Ovary (tissue), 7 donors: ENCODE measurements at regions not wholly inside any gene's neighbourhood (a gene's known extent, or its start where the extent isn't known, plus 50 kb on each side); places are given as distances from the start of the nearest gene placed in this dataset.
"Not testable (repeated sequence)": the region's sequence is repeated elsewhere in the genome, so short reads cannot be mapped to it uniquely, and the experiment has no call there.

Experiments used
- DNase-seq, 5 donors: peaks; one replicate each; pipeline ENCODE4 v3.0.0-alpha.2; 2019 to 2020
- H3K27ac ChIP-seq, 2 donors: fragments of 200-600 bp; one replicate each; pipeline versions ENCODE4 v1.5.1 to v1.8.0; 2019 to 2022
- H3K27me3 ChIP-seq: fragments of 200-600 bp; one replicate; pipeline ENCODE4 v1.8.0; 2022
- H3K36me3 ChIP-seq: fragments of 200-600 bp; sonication (generic); one replicate; pipeline ENCODE4 v1.5.1; 2019
- H3K4me1 ChIP-seq: one replicate; pipeline ENCODE4 v1.8.1; 2013; ENCODE audit warnings: mild to moderate bottlenecking, moderate library complexity; ENCODE audit not compliant: insufficient read depth
- H3K4me3 ChIP-seq: fragments of 200-600 bp; sonication (generic); one replicate; pipeline ENCODE4 v1.5.1; 2017
- H3K9me3 ChIP-seq, 2 donors: fragments of 200-600 bp in 1 of 2; sonication (generic) in 1 of 2; one replicate each; pipeline versions ENCODE4 v1.5.1 to v1.8.1; 2013 to 2019; ENCODE audit warnings: mild to moderate bottlenecking in 1 of 2, moderate library complexity in 1 of 2
- CTCF ChIP-seq, 3 donors: fragments of 450-650 bp in 2 of 3; fragments of 200-600 bp in 1 of 3; IDR thresholded peaks; one replicate each; pipeline versions ENCODE4 v1.5.1 to v1.8.0; 2016 to 2022; ENCODE audit warnings: antibody characterized with exemption in 3 of 3, mild to moderate bottlenecking in 1 of 3
- EP300 ChIP-seq: sonication (generic); formaldehyde crosslinking; IDR thresholded peaks from one replicate; pipeline ENCODE4 v1.6.1; 2017; ENCODE audit warnings: antibody characterized with exemption
- POLR2A ChIP-seq: fragments of 450-650 bp; IDR thresholded peaks from one replicate; pipeline ENCODE4 v1.6.1; 2017; ENCODE audit warnings: antibody characterized with exemption, mild to moderate bottlenecking, moderate library complexity
- WGBS, 3 donors: extraction: QIAGEN DNeasy Blood & Tissue Kit in 1 of 3; methylation state at CpG; one replicate each; pipeline versions ENCODE4 v1.1.5 to v1.1.7; 2013 to 2017; 5-methylcytosine and 5-hydroxymethylcytosine counted together
- intact Hi-C, 4 donors: fragments of 100-400 bp; cut with DNase I; formaldehyde crosslinking; loops; one replicate each; pipeline versions ENCODE4 v1.11.0 to v1.15.1; 2022 to 2023
- donor health status: DM: no; HTN: no; CAD: no; lungs with moderate emphysema.
- donor health status: DM: no; HTN: no; CAD: no.
- donor health status: Bipolar disorder and iron deficiency.
- donor health status: DM: no; HTN: no; CAD: no.
- donor health status: DM: yes; HTN: yes; CAD: no.

GRCh38 chr12:73112035-73112816, 840.1 kb downstream of the TRHDE start:
- no peak overlapping the region for H3K4me3 ChIP-seq
- no peaks in the 10 kb centered on the region for H3K36me3 ChIP-seq
- no peaks in the 10 kb centered on the region for H3K9me3 ChIP-seq
- no peaks in the 10 kb centered on the region for H3K27me3 ChIP-seq
- TF ChIP-seq EP300 (no peak), POLR2A (no peak), CTCF (IDR thresholded peaks at IDR 0.05) (no peak)
- no peak overlapping the region for H3K27ac ChIP-seq
- DNase-seq = no peak
- no peaks in the 10 kb centered on the region for H3K4me1 ChIP-seq
- 63 to 75% (median 67%) methylated on average over 4 of the region's 4 CpGs for WGBS, 3 donors
- intact Hi-C loops = no loop called here

- H3K27ac ChIP-seq = no peak overlapping the region
- H3K27me3 ChIP-seq = no peaks in the 10 kb centered on the region
- intact Hi-C loops = no loop called here
- H3K36me3 ChIP-seq = no peaks in the 10 kb centered on the region
- no peak overlapping the region for H3K4me3 ChIP-seq
- no peaks in the 10 kb centered on the region for H3K9me3 ChIP-seq
- TF ChIP-seq EP300 = no peak
- no peak for TF ChIP-seq POLR2A
- TF ChIP-seq CTCF (IDR thresholded peaks at IDR 0.05) = no peak
- DNase-seq = no peak
- no peaks in the 10 kb centered on the region for H3K4me1 ChIP-seq
- 78 to 81% (median 80%) methylated on average over 4 of the region's 4 CpGs for WGBS, 3 donors
Measured at GRCh38 chr12:73124480-73124879, 852.3 kb downstream of the TRHDE start.

GRCh38 chr12:73125148-73125547, 853.0 kb downstream of the TRHDE start:
- intact Hi-C loops = no loop called here
- H3K27me3 ChIP-seq = no peaks in the 10 kb centered on the region
- no peak overlapping the region for H3K4me3 ChIP-seq
- H3K9me3 ChIP-seq = no peaks in the 10 kb centered on the region
- DNase-seq = no peak
- H3K27ac ChIP-seq = no peak overlapping the region
- no peaks in the 10 kb centered on the region for H3K4me1 ChIP-seq
- H3K36me3 ChIP-seq = no peaks in the 10 kb centered on the region
- no peak for TF ChIP-seq CTCF (IDR thresholded peaks at IDR 0.05)
- TF ChIP-seq EP300 = no peak
- TF ChIP-seq POLR2A = no peak

- DNase-seq = no peak
- intact Hi-C loops = loop anchor here in 1 of 4 donors (5.0 kb wide), 1 partner anchor 1186 kb away; no protein-coding TSS in a partner anchor
- no peaks in the 10 kb centered on the region for H3K9me3 ChIP-seq
- H3K36me3 ChIP-seq = no peaks in the 10 kb centered on the region
- no peaks in the 10 kb centered on the region for H3K27me3 ChIP-seq
- H3K27ac ChIP-seq = no peak overlapping the region
- H3K4me1 ChIP-seq = no peaks in the 10 kb centered on the region
- H3K4me3 ChIP-seq = no peak overlapping the region
- 53 to 70% (median 54%) methylated on average over 5 of the region's 5 CpGs for WGBS, 3 donors
- no peak for TF ChIP-seq EP300
- no peak for TF ChIP-seq POLR2A
Measured at GRCh38 chr12:73136386-73136785, 864.2 kb downstream of the TRHDE start.

- not testable (repeated sequence) for H3K9me3 ChIP-seq, DNase-seq, H3K27ac ChIP-seq, H3K36me3 ChIP-seq, H3K4me3 ChIP-seq, H3K27me3 ChIP-seq, H3K4me1 ChIP-seq
- intact Hi-C loops = loop anchor here in 1 of 4 donors (5.0 kb wide), 1 partner anchor 1183 kb away; no protein-coding TSS in a partner anchor
- 79 to 89% (median 82%) methylated on average over 2 of the region's 2 CpGs for WGBS, 3 donors
Measured at GRCh38 chr12:73139642-73140041, 867.5 kb downstream of the TRHDE start.
